H9 (cell line): ENCODE measurements at regions not wholly inside any gene's neighbourhood (a gene's known extent, or its start where the extent isn't known, plus 50 kb on each side); places are given as distances from the start of the nearest gene placed in this dataset.

Experiments
- DNase-seq: peaks from one replicate; pipeline ENCODE4 v3.0.0-alpha.2; 2017
- H2AFZ ChIP-seq: one replicate; pipeline ENCODE4 v1.6.1; 2013; ENCODE audit warnings: mild to moderate bottlenecking, low read length, control low read depth, moderate library complexity
- H2AK5ac ChIP-seq: 2 replicates; pipeline ENCODE4 v1.6.1; 2013; ENCODE audit warnings: low read length, control low read depth, mixed read lengths; ENCODE audit not compliant: insufficient read length
- H2BK120ac ChIP-seq: one replicate; pipeline ENCODE4 v1.6.1; 2013; ENCODE audit warnings: low read depth, mild to moderate bottlenecking, low read length, control low read depth, inconsistent platforms; ENCODE audit not compliant: poor library complexity, severe bottlenecking
- H2BK12ac ChIP-seq: 2 replicates; pipeline ENCODE4 v1.6.1; 2013; ENCODE audit warnings: low read length, control low read depth, mixed read lengths, low read depth; ENCODE audit not compliant: insufficient read length
- H2BK15ac ChIP-seq: 2 replicates; pipeline ENCODE4 v1.6.1; 2013; ENCODE audit warnings: low read depth, low read length, control low read depth
- H2BK20ac ChIP-seq: one replicate; pipeline ENCODE4 v1.6.1; 2013; ENCODE audit warnings: low read depth, mild to moderate bottlenecking, low read length, control low read depth, inconsistent platforms; ENCODE audit not compliant: poor library complexity, severe bottlenecking
- H2BK5ac ChIP-seq: 2 replicates; pipeline ENCODE4 v1.6.1; 2013; ENCODE audit warnings: low read length, control low read depth, mixed read lengths; ENCODE audit not compliant: insufficient read length
- H3K14ac ChIP-seq: 2 replicates; pipeline ENCODE4 v1.6.1; 2013; ENCODE audit warnings: low read length, control low read depth; ENCODE audit not compliant: insufficient read depth
- H3K18ac ChIP-seq: 2 replicates; pipeline ENCODE4 v1.6.1; 2013; ENCODE audit warnings: low read depth, mild to moderate bottlenecking, mixed read lengths, low read length, control low read depth; ENCODE audit not compliant: insufficient read length
- H3K23ac ChIP-seq: 2 replicates; pipeline ENCODE4 v1.6.1; 2013; ENCODE audit warnings: low read length, control low read depth, mixed read lengths, low read depth; ENCODE audit not compliant: insufficient read length
- H3K23me2 ChIP-seq: 2 replicates; pipeline ENCODE4 v1.6.1; 2013; ENCODE audit warnings: low read depth, mild to moderate bottlenecking, mixed read lengths, low read length, control low read depth; ENCODE audit not compliant: insufficient read length, poor library complexity, severe bottlenecking
- H3K27ac ChIP-seq: 2 replicates; pipeline ENCODE4 v1.5.1; 2013; ENCODE audit warnings: low read length, control low read depth, mixed read lengths, low read depth; ENCODE audit not compliant: insufficient read length
- H3K27me3 ChIP-seq: 2 replicates; pipeline ENCODE4 v1.6.1; 2013; ENCODE audit warnings: low read length, control low read depth, inconsistent platforms; ENCODE audit not compliant: insufficient read depth
- H3K4ac ChIP-seq: 2 replicates; pipeline ENCODE4 v1.6.1; 2013; ENCODE audit warnings: low read depth, mild to moderate bottlenecking, control low read depth, inconsistent platforms, low read length, moderate library complexity
- H3K4me1 ChIP-seq: 2 replicates; pipeline ENCODE4 v1.6.1; 2013; ENCODE audit warnings: low read length, control low read depth, inconsistent platforms; ENCODE audit not compliant: insufficient read depth
- H3K4me2 ChIP-seq: 2 replicates; pipeline ENCODE4 v1.6.1; 2013; ENCODE audit warnings: low read length, control low read depth, mixed read lengths; ENCODE audit not compliant: insufficient read length, insufficient read depth
- H3K56ac ChIP-seq: 2 replicates; pipeline ENCODE4 v1.6.1; 2013; ENCODE audit warnings: low read depth, mild to moderate bottlenecking, mixed read lengths, low read length, control low read depth; ENCODE audit not compliant: insufficient read length
- H3K79me1 ChIP-seq: 2 replicates; pipeline ENCODE4 v1.6.1; 2013; ENCODE audit warnings: low read depth, mild to moderate bottlenecking, moderate library complexity, low read length, control low read depth, inconsistent platforms; ENCODE audit not compliant: insufficient read depth, poor library complexity, severe bottlenecking
- H3K79me2 ChIP-seq: 2 replicates; pipeline ENCODE4 v1.6.1; 2013; ENCODE audit warnings: low read length, control low read depth, inconsistent platforms; ENCODE audit not compliant: insufficient read depth
- H3K9ac ChIP-seq: 2 replicates; pipeline ENCODE4 v1.6.1; 2013; ENCODE audit warnings: low read length, control low read depth, mixed read lengths; ENCODE audit not compliant: insufficient read length; ENCODE audit errors: extremely low read depth
- H3K9me3 ChIP-seq: one replicate; pipeline ENCODE4 v1.6.1; 2013; ENCODE audit warnings: low read depth, low read length, inconsistent platforms; ENCODE audit not compliant: control insufficient read depth
- H3T11ph ChIP-seq: one replicate; pipeline ENCODE4 v1.6.1; 2013; ENCODE audit warnings: mild to moderate bottlenecking, low read length, control low read depth, inconsistent platforms
- H4K20me1 ChIP-seq: one replicate; pipeline ENCODE4 v1.6.1; 2013; ENCODE audit not compliant: control insufficient read depth, insufficient read length, insufficient read depth
- H4K5ac ChIP-seq: 2 replicates; pipeline ENCODE4 v1.6.1; 2013; ENCODE audit warnings: low read depth, mild to moderate bottlenecking, mixed read lengths, low read length, control low read depth; ENCODE audit not compliant: insufficient read length
- H4K8ac ChIP-seq: replicated peaks from 2 replicates; pipeline ENCODE4 v1.6.1; 2013; ENCODE audit warnings: low read length, control low read depth, mixed read lengths, low read depth; ENCODE audit not compliant: insufficient read length
- H4K91ac ChIP-seq: 2 replicates; pipeline ENCODE4 v1.6.1; 2013; ENCODE audit warnings: low read depth, mild to moderate bottlenecking, moderate library complexity, mixed read lengths, low read length, control low read depth; ENCODE audit not compliant: insufficient read length
- H3K27ac Mint-ChIP-seq, 3 experiments: 2 replicates in 2 of 3; 3 replicates in 1 of 3; pipeline ENCODE4 v1.8.0; 2020 to 2021; ENCODE audit warnings: mixed read lengths in 3 of 3, mild to moderate bottlenecking in 1 of 3, moderate library complexity in 1 of 3
- H3K27me3 Mint-ChIP-seq: 2 replicates; pipeline ENCODE4 v1.8.0; 2021; ENCODE audit warnings: low read depth, mild to moderate bottlenecking, moderate library complexity, mixed read lengths
- H3K36me3 Mint-ChIP-seq, 3 experiments: 2 replicates in 2 of 3; 3 replicates in 1 of 3; pipeline ENCODE4 v1.8.0; 2020 to 2021; ENCODE audit warnings: low read depth in 3 of 3, mixed read lengths in 3 of 3; ENCODE audit not compliant: insufficient read depth in 1 of 3
- H3K4me1 Mint-ChIP-seq, 2 experiments: 2 replicates each; pipeline ENCODE4 v1.8.0; 2020; ENCODE audit warnings: mixed read lengths in 2 of 2
- H3K4me3 Mint-ChIP-seq, 2 experiments: 2 replicates in 1 of 2; 3 replicates in 1 of 2; pipeline ENCODE4 v1.8.0; 2020 to 2021; ENCODE audit warnings: mild to moderate bottlenecking in 2 of 2, mixed read lengths in 2 of 2, moderate library complexity in 1 of 2
- H3K9me3 Mint-ChIP-seq, 2 experiments: 2 replicates in 1 of 2; 3 replicates in 1 of 2; pipeline ENCODE4 v1.8.0; 2020; ENCODE audit warnings: mild to moderate bottlenecking in 2 of 2, mixed read lengths in 2 of 2, moderate library complexity in 1 of 2
- CTCF ChIP-seq: fragments of 200-600 bp; sonication (generic); conservative IDR thresholded peaks from 3 replicates; pipeline ENCODE4 v1.8.0; 2021; ENCODE audit warnings: antibody characterized with exemption, mild to moderate bottlenecking
- WGBS: extraction: QIAGEN DNeasy Blood & Tissue Kit; methylation state at CpG from one replicate; pipeline ENCODE4 v1.1.7; 2013; ENCODE audit warnings: missing lambda C conversion rate, low lambda C conversion rate, mixed read lengths; ENCODE audit not compliant: insufficient read length; ENCODE audit errors: extremely low coverage; 5-methylcytosine and 5-hydroxymethylcytosine counted together

- no peak overlapping the region for H2BK20ac ChIP-seq
- no peak overlapping the region for H3K14ac ChIP-seq
- H4K91ac ChIP-seq: no peak overlapping the region
- H4K5ac ChIP-seq: no peak overlapping the region
- no peak overlapping the region for H3K4ac ChIP-seq
- no peak for DNase-seq
- H2AK5ac ChIP-seq: no peak overlapping the region
- no peak overlapping the region for H3K27ac Mint-ChIP-seq
- H3K9ac ChIP-seq: no peak overlapping the region
- no peak overlapping the region for H2BK5ac ChIP-seq
- H3K4me1 Mint-ChIP-seq: 0 out of 4 replicates have a peak, but pooled peaks cover 0 to 3% of the 10 kb centered on the region in 2 experiments
- H3K4me2 ChIP-seq: no peak overlapping the region
- WGBS: no CpG with 5 or more reads among the region's 3 CpGs
- no peak overlapping the region for H2BK120ac ChIP-seq
- no peak overlapping the region for H3K18ac ChIP-seq
- H3K9me3 Mint-ChIP-seq: peaks cover 0 to 3% of the 10 kb centered on the region in 2 experiments; a peak in 1 of 5 replicates
- no peak overlapping the region for H4K8ac ChIP-seq
- H3K56ac ChIP-seq: no peak overlapping the region
- H3K4me3 Mint-ChIP-seq: no peak overlapping the region
- no peak for TF ChIP-seq CTCF
- H2BK15ac ChIP-seq: no peak overlapping the region
- no peak overlapping the region for H3K27ac ChIP-seq
- H3T11ph ChIP-seq: no peak overlapping the region
- no peaks in the 10 kb centered on the region for H3K27me3 Mint-ChIP-seq
- no peaks in the 10 kb centered on the region for H4K20me1 ChIP-seq
- H3K79me1 ChIP-seq: no peaks in the 10 kb centered on the region
- H2BK12ac ChIP-seq: no peak overlapping the region
- no peaks in the 10 kb centered on the region for H3K9me3 ChIP-seq
- no peak overlapping the region for H3K23ac ChIP-seq
- H3K27me3 ChIP-seq: no peaks in the 10 kb centered on the region
- H3K4me1 ChIP-seq: no peaks in the 10 kb centered on the region
- no peaks in the 10 kb centered on the region for H3K36me3 Mint-ChIP-seq
- H3K23me2 ChIP-seq: no peaks in the 10 kb centered on the region
- H2AFZ ChIP-seq: no peak overlapping the region
- H3K79me2 ChIP-seq: no peaks in the 10 kb centered on the region
Measured at GRCh38 chr16:51815523-51815922, 664.5 kb upstream of the SALL1 start.
